ENCODE measurements at regions not wholly inside any gene's neighbourhood (a gene's known extent, or its start where the extent isn't known, plus 50 kb on each side); places are given as distances from the start of the nearest gene placed in this dataset.

GRCh38 chr9:91027005-91027404 lies 225.4 kb downstream of the SYK start:
- no peak for TF ChIP-seq CTCF (IDR thresholded peaks at IDR 0.05)
- no peak overlapping the region for H3K27ac ChIP-seq
- peak; percentile 21 for DNase-seq (ENCODE audit: low spot score)
- no peak overlapping the region for H3K4me3 ChIP-seq

GRCh38 chr9:91028166-91028827 lies 226.7 kb downstream of the SYK start:
- peak; percentile 47 for DNase-seq (ENCODE audit: low spot score)
- Histone ChIP-seq H3K4me3 (no peak overlapping the region), H3K27ac (no peak overlapping the region)
- no peak for TF ChIP-seq CTCF (IDR thresholded peaks at IDR 0.05)

GRCh38 chr9:91029650-91030361 lies 228.2 kb downstream of the SYK start:
- no peak overlapping the region for H3K4me3 ChIP-seq
- H3K27ac ChIP-seq, result no peak overlapping the region
- TF ChIP-seq CTCF (IDR thresholded peaks at IDR 0.05), result no peak
- peak; percentile 41 for DNase-seq (ENCODE audit: low spot score)

- DNase-seq (ENCODE audit: low spot score), result peak; percentile 52
Observed at GRCh38 chr9:91032121-91032531, 230.5 kb downstream of the SYK start.

GRCh38 chr9:91033270-91033669 lies 231.7 kb downstream of the SYK start:
- TF ChIP-seq CTCF (IDR thresholded peaks at IDR 0.05), result no peak
- Histone ChIP-seq H3K4me3 (no peak overlapping the region), H3K27ac (no peak overlapping the region)
- no peak for DNase-seq (ENCODE audit: low spot score)

More at GRCh38 chr9:91032121-91032531, 230.5 kb downstream of the SYK start:
- TF ChIP-seq CTCF (IDR thresholded peaks at IDR 0.05), result no peak
- no peak overlapping the region for H3K4me3 ChIP-seq
- no peak overlapping the region for H3K27ac ChIP-seq

- no peak for TF ChIP-seq CTCF (IDR thresholded peaks at IDR 0.05)
- no peak overlapping the region for H3K27ac ChIP-seq
- H3K4me3 ChIP-seq, result no peak overlapping the region
- peak; percentile 67 for DNase-seq (ENCODE audit: low spot score)
Observed at GRCh38 chr9:91033797-91034196, 232.2 kb downstream of the SYK start.

GRCh38 chr9:91034521-91034920 lies 232.9 kb downstream of the SYK start:
- no peak for DNase-seq (ENCODE audit: low spot score)
- TF ChIP-seq CTCF (IDR thresholded peaks at IDR 0.05), result no peak
- H3K4me3 ChIP-seq, result no peak overlapping the region
- no peak overlapping the region for H3K27ac ChIP-seq
